Activated CD4-positive, alpha-beta T cell treated with anti-CD3 and anti-CD28 coated beads, Interleukin-2, amount 50 U/mL, for 1 hour (primary cell): ENCODE measurements at regions not wholly inside any gene's neighbourhood (a gene's known extent, or its start where the extent isn't known, plus 50 kb on each side); places are given as distances from the start of the nearest gene placed in this dataset.

Experiments used
- DNase-seq: peaks from one replicate; pipeline ENCODE4 v3.0.0-alpha.2; 2020

- DNase-seq: no peak
Measured at GRCh38 chr9:81242866-81243265, 446.5 kb downstream of the TLE1 start.

- DNase-seq: no peak
Measured at GRCh38 chr9:81239388-81239787, 450.0 kb downstream of the TLE1 start.

DNA sequence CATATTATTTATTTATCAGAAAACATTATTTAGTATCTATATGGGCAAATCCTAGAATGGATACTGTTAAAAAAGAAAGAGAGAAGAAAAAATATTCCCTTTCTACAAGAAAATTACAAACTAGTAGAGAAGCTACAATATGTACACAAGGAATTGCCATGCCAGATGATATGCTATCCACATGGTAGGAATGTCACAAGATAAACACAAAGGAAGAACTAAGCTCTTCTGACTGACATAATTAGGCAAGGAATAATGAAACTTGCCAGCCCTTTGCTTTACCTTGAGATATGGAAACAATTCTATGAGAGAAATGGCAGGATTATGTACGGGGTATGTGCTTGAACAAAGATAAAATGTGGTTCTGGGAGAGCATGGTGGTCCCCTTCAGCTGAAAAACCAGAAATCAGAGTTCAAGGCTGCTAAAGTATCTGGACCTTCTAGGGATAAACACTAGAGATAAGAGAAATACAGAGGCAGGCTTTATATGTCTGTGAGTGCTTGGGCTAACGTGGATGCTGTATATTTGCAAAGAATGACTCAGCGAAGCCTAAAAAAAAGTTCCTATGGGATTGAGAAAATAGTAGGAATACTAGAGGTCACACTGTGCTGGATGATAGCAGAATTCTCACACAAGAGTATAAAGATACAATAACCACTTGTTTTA, 451.6 kb downstream of the TLE1 start:
- DNase-seq: no peak

GRCh38 chr9:81234924-81235610, 454.3 kb downstream of the TLE1 start:
- DNase-seq: no peak

- no peak for DNase-seq
Measured at GRCh38 chr9:81231011-81231410, 458.3 kb downstream of the TLE1 start.

- DNase-seq: no peak
Measured at GRCh38 chr9:81227507-81228245, 461.7 kb downstream of the TLE1 start.

GRCh38 chr9:81225596-81225995, 463.8 kb downstream of the TLE1 start:
- no peak for DNase-seq

- no peak for DNase-seq
Measured at GRCh38 chr9:81224166-81225081, 464.9 kb downstream of the TLE1 start.

DNA sequence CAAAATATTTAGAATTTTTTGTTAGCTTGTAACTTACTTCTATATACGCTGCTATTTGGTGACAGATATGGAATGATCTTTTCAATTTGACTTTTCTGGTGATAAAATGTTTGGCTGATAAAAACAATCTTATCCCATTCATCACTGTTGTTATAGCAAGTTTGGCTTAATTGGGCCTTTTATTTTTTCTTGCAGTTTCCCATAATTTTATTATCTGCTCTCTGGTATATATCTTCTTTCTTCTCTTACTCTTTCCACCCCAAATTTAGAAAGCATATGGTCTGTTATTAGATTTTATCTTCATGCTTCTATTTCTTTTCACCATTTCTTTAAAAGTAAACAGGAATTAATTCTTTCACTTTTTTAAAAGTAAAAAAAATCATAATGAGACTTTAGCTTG, 474.4 kb downstream of the TLE1 start:
- DNase-seq: no peak

DNA sequence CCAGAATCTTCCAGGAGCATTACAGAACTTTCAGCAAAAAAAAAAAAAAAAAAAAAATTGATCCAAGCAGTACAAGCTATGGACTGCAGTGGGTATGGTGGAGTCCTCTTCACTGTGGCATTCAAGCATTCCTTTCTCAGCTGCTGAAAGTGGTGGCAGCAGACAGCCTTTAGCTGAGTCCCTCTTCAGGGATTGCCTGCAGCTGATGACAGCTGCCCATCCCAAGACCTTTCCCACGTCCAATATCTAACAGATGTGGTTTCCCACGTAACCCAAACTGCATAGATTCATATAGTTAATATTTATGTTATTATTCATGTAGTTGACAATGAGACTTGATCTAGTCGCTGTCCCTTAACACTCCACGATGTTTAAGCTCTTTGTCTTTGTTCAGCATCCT, 475.9 kb downstream of the TLE1 start:
- DNase-seq: no peak

DNA sequence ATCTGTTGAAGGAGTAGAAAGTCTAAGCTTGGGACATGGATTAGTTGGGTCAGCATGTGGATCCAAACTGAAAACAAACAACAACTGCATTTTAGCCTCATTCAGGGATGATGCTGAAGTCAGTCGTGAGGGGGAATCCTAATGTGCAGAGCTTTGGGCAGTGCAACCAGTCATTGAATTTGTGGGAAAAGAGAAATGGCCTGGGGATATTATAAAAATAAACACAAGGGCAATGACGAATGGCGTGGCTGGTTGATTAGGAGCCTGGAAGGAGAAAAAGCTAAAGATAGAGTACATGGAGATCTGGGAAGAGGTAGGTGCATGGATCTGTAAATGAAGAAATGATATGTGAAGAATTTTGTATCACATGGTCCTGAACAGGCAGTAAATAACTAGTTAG, 477.6 kb downstream of the TLE1 start:
- no peak for DNase-seq

GRCh38 chr9:81207651-81208050, 481.7 kb downstream of the TLE1 start:
- no peak for DNase-seq

DNA sequence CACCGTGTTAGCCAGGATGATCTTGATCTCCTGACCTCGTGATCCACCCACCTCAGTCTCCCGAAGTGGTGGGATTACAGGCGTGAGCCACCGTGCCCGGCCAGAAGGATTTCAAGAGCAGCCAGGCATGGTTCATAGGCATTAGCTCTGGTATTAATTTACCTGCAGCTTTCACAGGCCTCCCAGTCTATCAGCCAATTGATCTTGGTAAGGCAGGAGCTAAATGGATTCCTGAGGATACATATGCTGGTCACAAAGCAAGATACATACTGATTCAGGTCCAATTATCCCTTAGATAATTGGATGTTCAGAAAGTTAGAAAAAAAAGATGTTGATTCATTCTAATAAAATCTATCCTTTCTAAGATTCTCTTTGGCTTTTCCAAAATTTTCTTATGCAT, 487.1 kb downstream of the TLE1 start:
- DNase-seq: no peak

- no peak for DNase-seq
Measured at GRCh38 chr9:81195206-81195605, 494.1 kb downstream of the TLE1 start.

DNA sequence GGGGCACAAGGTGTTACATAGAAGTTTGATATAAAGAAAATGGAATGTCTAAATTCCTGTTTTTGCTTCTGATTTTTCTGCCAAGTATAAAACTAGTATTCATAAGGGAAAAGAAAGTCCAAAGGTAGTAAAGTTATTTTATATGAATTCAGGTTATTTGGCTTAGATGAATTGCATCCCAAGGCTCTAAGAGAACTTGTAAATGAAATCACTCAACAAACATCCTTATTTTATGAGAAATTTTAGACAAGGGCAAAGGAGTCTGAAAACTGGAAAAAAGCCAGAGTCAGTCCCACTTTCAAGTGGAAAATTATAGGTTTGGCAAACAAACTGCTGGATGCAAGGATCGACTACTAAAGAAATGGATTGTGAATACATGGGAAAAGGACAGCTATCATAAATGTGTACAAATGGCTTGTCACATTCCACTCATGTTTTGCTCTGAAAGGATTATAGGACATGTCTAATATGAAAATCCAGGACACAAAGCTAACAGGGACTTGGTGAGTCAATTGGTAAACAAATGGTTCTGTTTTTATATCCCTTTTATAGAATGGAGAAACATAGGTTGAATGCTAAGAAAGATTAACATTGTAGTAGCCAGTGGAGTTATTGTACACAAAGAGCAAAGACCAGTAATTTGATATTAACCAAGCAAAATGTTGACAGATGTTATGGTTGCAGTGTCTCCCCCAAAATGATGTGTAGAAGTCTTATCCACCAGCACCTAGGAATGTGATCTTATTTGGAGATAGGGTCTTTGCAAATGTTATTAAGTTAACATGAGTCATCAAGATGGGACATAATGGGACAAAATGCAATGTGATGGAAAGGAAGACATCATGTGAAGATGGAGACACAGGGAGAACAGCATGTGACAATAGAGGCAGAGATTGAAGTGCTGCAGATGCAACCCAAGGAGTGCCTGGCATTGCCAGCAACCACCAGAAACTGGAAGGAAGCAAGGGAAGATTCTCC, 495.7 kb downstream of the TLE1 start:
- no peak for DNase-seq

- DNase-seq: no peak
Measured at GRCh38 chr9:81191222-81191621, 498.1 kb downstream of the TLE1 start.

- DNase-seq: no peak
Measured at GRCh38 chr9:81190659-81191058, 498.7 kb downstream of the TLE1 start.

- DNase-seq: no peak
Measured at GRCh38 chr9:81183761-81184160, 505.6 kb downstream of the TLE1 start.

DNA sequence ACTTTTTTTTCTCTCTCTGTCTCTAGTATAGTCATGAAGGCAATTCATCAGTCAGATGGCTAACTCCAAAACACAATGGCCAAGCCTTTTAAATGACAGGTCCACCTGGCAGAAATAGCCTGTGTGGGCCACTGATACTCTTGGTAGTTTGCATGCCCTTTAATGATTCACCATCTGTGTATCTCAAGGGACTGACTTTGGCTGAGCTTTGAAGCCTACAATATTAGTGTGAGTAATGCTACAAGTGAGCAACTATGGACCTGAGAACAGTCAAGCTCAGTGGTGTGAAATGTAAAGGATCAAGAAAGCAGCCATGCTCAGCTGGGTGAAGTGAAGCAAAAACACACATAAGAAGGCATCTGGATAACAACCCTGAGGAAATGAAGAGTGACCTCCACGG, 506.9 kb downstream of the TLE1 start:
- no peak for DNase-seq

DNA sequence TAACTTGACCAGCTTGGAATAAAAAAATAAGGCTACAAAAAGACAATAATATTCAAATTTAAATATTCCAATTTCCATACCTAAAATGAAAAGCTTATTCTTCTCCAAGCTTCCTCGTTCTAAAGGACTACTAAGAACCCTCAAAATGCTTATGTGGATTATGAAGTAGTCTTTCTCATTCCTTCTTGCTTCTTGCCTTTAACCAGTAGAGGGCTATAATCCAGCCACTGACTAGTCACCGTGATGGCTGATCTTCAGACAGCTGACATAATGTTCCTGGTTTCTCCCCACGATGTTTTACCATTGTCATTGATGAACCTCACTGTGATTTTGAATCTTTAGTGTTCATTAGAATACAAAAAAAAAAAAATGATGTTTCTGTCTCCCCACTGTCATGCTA, 515.3 kb downstream of the TLE1 start:
- DNase-seq: no peak

- DNase-seq: no peak
Measured at GRCh38 chr9:81171689-81172088, 517.7 kb downstream of the TLE1 start.

DNA sequence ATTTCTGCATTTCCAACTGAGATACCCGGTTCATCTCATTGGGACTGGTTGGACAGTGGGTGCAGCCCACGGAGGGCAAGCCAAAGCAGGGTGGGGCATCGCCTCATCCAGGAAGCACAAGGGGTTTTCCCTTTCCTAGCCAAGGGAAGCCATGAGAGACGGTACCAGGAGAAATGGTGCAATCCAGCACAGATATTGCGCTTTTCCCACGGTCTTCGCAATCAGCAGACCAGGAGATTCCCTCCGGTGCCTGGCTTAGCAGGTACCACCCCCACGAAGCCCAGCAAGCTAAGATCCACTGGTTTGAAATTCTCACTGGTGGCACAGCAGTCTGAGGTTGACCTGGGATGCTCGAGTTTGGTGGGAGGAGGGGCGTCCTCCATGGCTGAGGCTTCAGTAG, 527.0 kb downstream of the TLE1 start:
- DNase-seq: no peak
